ENCODE measurements at regions not wholly inside any gene's neighbourhood (a gene's known extent, or its start where the extent isn't known, plus 50 kb on each side); places are given as distances from the start of the nearest gene placed in this dataset.

DNA sequence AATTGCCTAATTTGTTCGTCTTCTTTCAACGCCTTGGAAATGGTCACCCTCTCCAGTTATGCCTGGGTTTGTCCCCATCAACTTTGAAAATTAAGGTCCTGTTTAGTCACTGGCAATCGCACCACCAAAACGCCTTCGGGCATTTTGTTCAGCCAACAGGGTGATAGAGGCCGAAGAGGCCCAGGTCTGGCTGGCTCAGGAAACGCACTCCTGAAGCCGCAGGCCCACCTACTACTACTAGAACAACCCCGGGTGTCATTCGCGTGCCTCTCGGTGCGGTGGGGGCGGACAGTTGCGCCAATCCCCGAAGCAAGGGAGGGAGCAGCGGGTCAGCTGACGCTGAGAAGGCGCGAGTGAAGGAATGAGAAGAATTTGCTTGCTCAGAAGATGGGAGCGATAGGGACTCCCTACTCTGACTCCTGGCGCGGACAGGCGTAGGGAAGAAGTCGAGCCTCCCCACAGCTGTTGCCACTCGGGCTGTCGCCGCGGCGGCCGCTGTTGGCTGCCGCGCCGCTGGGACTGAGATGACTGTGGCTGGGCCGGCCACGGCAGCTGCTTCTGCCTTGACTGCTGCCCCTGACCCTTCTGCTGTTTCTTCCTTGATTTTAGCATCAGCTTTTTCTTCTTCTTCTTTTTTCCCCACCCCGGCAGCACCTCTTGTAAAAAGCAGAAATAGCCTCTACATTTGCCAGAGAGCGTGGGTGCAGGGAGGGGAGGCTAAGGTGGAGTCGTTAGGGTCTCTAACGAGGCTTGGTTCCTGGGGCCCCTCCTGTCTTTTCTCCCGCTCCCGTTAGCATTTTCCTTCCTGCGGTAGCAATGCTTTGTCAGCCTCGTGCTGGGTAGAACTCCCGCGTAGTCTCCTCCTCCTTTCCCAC, 387.6 kb downstream of the FIGN start:
- TF ChIP-seq, protein P1, sequence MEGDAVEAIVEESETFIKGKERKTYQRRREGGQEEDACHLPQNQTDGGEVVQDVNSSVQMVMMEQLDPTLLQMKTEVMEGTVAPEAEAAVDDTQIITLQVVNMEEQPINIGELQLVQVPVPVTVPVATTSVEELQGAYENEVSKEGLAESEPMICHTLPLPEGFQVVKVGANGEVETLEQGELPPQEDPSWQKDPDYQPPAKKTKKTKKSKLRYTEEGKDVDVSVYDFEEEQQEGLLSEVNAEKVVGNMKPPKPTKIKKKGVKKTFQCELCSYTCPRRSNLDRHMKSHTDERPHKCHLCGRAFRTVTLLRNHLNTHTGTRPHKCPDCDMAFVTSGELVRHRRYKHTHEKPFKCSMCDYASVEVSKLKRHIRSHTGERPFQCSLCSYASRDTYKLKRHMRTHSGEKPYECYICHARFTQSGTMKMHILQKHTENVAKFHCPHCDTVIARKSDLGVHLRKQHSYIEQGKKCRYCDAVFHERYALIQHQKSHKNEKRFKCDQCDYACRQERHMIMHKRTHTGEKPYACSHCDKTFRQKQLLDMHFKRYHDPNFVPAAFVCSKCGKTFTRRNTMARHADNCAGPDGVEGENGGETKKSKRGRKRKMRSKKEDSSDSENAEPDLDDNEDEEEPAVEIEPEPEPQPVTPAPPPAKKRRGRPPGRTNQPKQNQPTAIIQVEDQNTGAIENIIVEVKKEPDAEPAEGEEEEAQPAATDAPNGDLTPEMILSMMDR (IDR thresholded peaks at IDR 0.05), result no peak
- no peak for TF ChIP-seq POLR2A (IDR thresholded peaks at IDR 0.05)

All from esophagus squamous epithelium (tissue), 4 donors.